Upper lobe of right lung (tissue), 1 donor: ENCODE measurements at regions not wholly inside any gene's neighbourhood (a gene's known extent, or its start where the extent isn't known, plus 50 kb on each side); places are given as distances from the start of the nearest gene placed in this dataset.

Experiments
- ATAC-seq: fragments of 200-7000 bp; cut with Tn5 transposase; one replicate; pipeline ENCODE4 v1.9.1; 2020; ENCODE audit warnings: mild to moderate bottlenecking, moderate library complexity
- DNase-seq: peaks from one replicate; pipeline ENCODE4 v3.0.0-alpha.2; 2020
- H3K27ac ChIP-seq: fragments of 200-600 bp; one replicate; pipeline ENCODE4 v1.8.0; 2022
- H3K27me3 ChIP-seq: fragments of 200-600 bp; one replicate; pipeline ENCODE4 v1.8.0; 2022; ENCODE audit warnings: mild to moderate bottlenecking
- H3K36me3 ChIP-seq: fragments of 200-600 bp; one replicate; pipeline ENCODE4 v1.8.0; 2022
- H3K4me1 ChIP-seq: fragments of 200-600 bp; one replicate; pipeline ENCODE4 v1.8.0; 2022
- H3K4me3 ChIP-seq: fragments of 200-600 bp; one replicate; pipeline ENCODE4 v1.8.0; 2022; ENCODE audit warnings: mild to moderate bottlenecking
- H3K9me3 ChIP-seq: fragments of 200-600 bp; one replicate; pipeline ENCODE4 v1.8.0; 2022
- CTCF ChIP-seq: fragments of 200-600 bp; IDR thresholded peaks from one replicate; pipeline ENCODE4 v1.8.0; 2022; ENCODE audit warnings: antibody characterized with exemption
- intact Hi-C: fragments of 100-400 bp; cut with DNase I; formaldehyde crosslinking; loops from one replicate; pipeline ENCODE4 v1.11.0; 2022
- donor health status: DM: no; HTN: yes; CAD: no; lungs with severe emphysema.

GRCh38 chr15:47565949-47566348 is 151.4 kb upstream of the SEMA6D start:
- intact Hi-C loops: no loop called here
- H3K4me1 ChIP-seq: no peaks in the 10 kb centered on the region
- peaks cover 5% of the 10 kb centered on the region for H3K9me3 ChIP-seq
- ATAC-seq (no peak), DNase-seq (no peak)
- H3K4me3 ChIP-seq: no peak overlapping the region
- no peak overlapping the region for H3K27ac ChIP-seq
- TF ChIP-seq CTCF: no peak
- H3K27me3 ChIP-seq: no peaks in the 10 kb centered on the region
- no peaks in the 10 kb centered on the region for H3K36me3 ChIP-seq

GRCh38 chr15:47566610-47567009 is 150.7 kb upstream of the SEMA6D start:
- no peak for DNase-seq
- Histone ChIP-seq H3K27me3 (no peaks in the 10 kb centered on the region), H3K36me3 (no peaks in the 10 kb centered on the region), H3K27ac (no peak overlapping the region), H3K9me3 (no peaks in the 10 kb centered on the region), H3K4me3 (no peak overlapping the region), H3K4me1 (no peaks in the 10 kb centered on the region)
- no peak for ATAC-seq
- no peak for TF ChIP-seq CTCF
- intact Hi-C loops: no loop called here

- Histone ChIP-seq H3K36me3 (no peaks in the 10 kb centered on the region), H3K27ac (no peak overlapping the region), H3K9me3 (no peaks in the 10 kb centered on the region), H3K27me3 (no peaks in the 10 kb centered on the region), H3K4me1 (no peaks in the 10 kb centered on the region), H3K4me3 (no peak overlapping the region)
- DNase-seq (no peak), ATAC-seq (no peak)
- intact Hi-C loops: no loop called here
- no peak for TF ChIP-seq CTCF
These were observed 149.3 kb upstream of the SEMA6D start for GRCh38 chr15:47568030-47568429.

GRCh38 chr15:47570044-47570443 is 147.3 kb upstream of the SEMA6D start:
- no peak for TF ChIP-seq CTCF
- Histone ChIP-seq H3K9me3 (no peaks in the 10 kb centered on the region), H3K27ac (no peak overlapping the region), H3K36me3 (no peaks in the 10 kb centered on the region), H3K4me3 (no peak overlapping the region), H3K27me3 (no peaks in the 10 kb centered on the region), H3K4me1 (no peaks in the 10 kb centered on the region)
- intact Hi-C loops: no loop called here
- ATAC-seq (no peak), DNase-seq (no peak)

GRCh38 chr15:47570451-47570850 is 146.9 kb upstream of the SEMA6D start:
- TF ChIP-seq CTCF: no peak
- H3K4me3 ChIP-seq: no peak overlapping the region
- H3K9me3 ChIP-seq: no peaks in the 10 kb centered on the region
- no peaks in the 10 kb centered on the region for H3K4me1 ChIP-seq
- DNase-seq (no peak), ATAC-seq (no peak)
- H3K27ac ChIP-seq: no peak overlapping the region
- H3K36me3 ChIP-seq: no peaks in the 10 kb centered on the region
- H3K27me3 ChIP-seq: no peaks in the 10 kb centered on the region
- intact Hi-C loops: no loop called here

- H3K4me1 ChIP-seq: no peaks in the 10 kb centered on the region
- H3K27me3 ChIP-seq: no peaks in the 10 kb centered on the region
- ATAC-seq (no peak), DNase-seq (no peak)
- H3K36me3 ChIP-seq: no peaks in the 10 kb centered on the region
- no peak for TF ChIP-seq CTCF
- intact Hi-C loops: no loop called here
- H3K9me3 ChIP-seq: no peaks in the 10 kb centered on the region
- no peak overlapping the region for H3K27ac ChIP-seq
- no peak overlapping the region for H3K4me3 ChIP-seq
These were observed 146.2 kb upstream of the SEMA6D start for GRCh38 chr15:47570881-47571640.
